Esophagus (tissue), 2 donors: ENCODE measurements at regions not wholly inside any gene's neighbourhood (a gene's known extent, or its start where the extent isn't known, plus 50 kb on each side); places are given as distances from the start of the nearest gene placed in this dataset.
A peak's percentile ranks its signal among the peaks of the same experiment; 100 is the strongest.

Source experiments
- H3K27ac ChIP-seq, 2 donors: one replicate each; pipeline ENCODE4 v1.5.1; 2013; ENCODE audit warnings: low read depth in 2 of 2, mild to moderate bottlenecking in 2 of 2, inconsistent platforms in 1 of 2, low read length in 1 of 2, moderate library complexity in 1 of 2
- H3K27me3 ChIP-seq, 2 donors: one replicate each; pipeline ENCODE4 v1.6.1; 2013; ENCODE audit warnings: low read length in 2 of 2, control low read depth in 1 of 2, mild to moderate bottlenecking in 1 of 2; ENCODE audit not compliant: insufficient read depth in 2 of 2, control insufficient read depth in 1 of 2
- H3K36me3 ChIP-seq, 2 donors: one replicate each; pipeline ENCODE4 v1.6.1; 2013; ENCODE audit warnings: low read length in 1 of 2; ENCODE audit not compliant: control insufficient read depth in 2 of 2, insufficient read depth in 2 of 2
- H3K4me1 ChIP-seq, 2 donors: one replicate each; pipeline ENCODE4 v1.6.1; 2013; ENCODE audit warnings: low read length in 1 of 2; ENCODE audit not compliant: control insufficient read depth in 2 of 2, insufficient read depth in 2 of 2
- H3K4me3 ChIP-seq, 2 donors: one replicate each; pipeline ENCODE4 v1.5.1; 2013; ENCODE audit warnings: low read length in 2 of 2, mild to moderate bottlenecking in 2 of 2, low read depth in 1 of 2, moderate library complexity in 1 of 2
- H3K9me3 ChIP-seq, 2 donors: one replicate each; pipeline ENCODE4 v1.6.1; 2013; ENCODE audit warnings: mild to moderate bottlenecking in 2 of 2, low read depth in 1 of 2, low read length in 1 of 2, moderate library complexity in 1 of 2; ENCODE audit not compliant: control insufficient read depth in 2 of 2, insufficient read depth in 1 of 2
- WGBS, 2 donors: extraction: QIAGEN DNeasy Blood & Tissue Kit; methylation state at CpG; one replicate each; pipeline ENCODE4 v1.1.7; 2013; 5-methylcytosine and 5-hydroxymethylcytosine counted together
- donor health status: healthy with polysubstance abuse.
- donor health status: Bipolar disorder and iron deficiency.

GRCh38 chr6:51494342-51494741 is 593.1 kb downstream of the PKHD1 start:
- Histone ChIP-seq H3K27me3 (no peaks in the 10 kb centered on the region), H3K4me1 (peaks cover 3 to 8% of the 10 kb centered on the region in 2 donors), H3K4me3 (no peak overlapping the region), H3K36me3 (no peaks in the 10 kb centered on the region), H3K9me3 (peaks cover 0 to 2% of the 10 kb centered on the region in 2 donors), H3K27ac (peak overlapping the region in 1 of 2 donors; percentile 59)
- 58 to 67% methylated on average over 5 of the region's 5 CpGs for WGBS, 2 donors

- H3K27ac ChIP-seq: peak overlapping the region; percentile 5 to 46
- H3K4me1 ChIP-seq: peaks cover 3 to 8% of the 10 kb centered on the region in 2 donors
- peaks cover 0 to 2% of the 10 kb centered on the region in 2 donors for H3K9me3 ChIP-seq
- WGBS, 2 donors: 22 to 32% methylated on average over 4 of the region's 4 CpGs
- H3K36me3 ChIP-seq: no peaks in the 10 kb centered on the region
- H3K27me3 ChIP-seq: no peaks in the 10 kb centered on the region
- H3K4me3 ChIP-seq: no peak overlapping the region
Measured at GRCh38 chr6:51495096-51495495, 592.3 kb downstream of the PKHD1 start.

GRCh38 chr6:51495610-51496396 is 591.6 kb downstream of the PKHD1 start:
- no peaks in the 10 kb centered on the region for H3K36me3 ChIP-seq
- peaks cover 0 to 2% of the 10 kb centered on the region in 2 donors for H3K9me3 ChIP-seq
- H3K4me1 ChIP-seq: peaks cover 3 to 8% of the 10 kb centered on the region in 2 donors
- H3K4me3 ChIP-seq: no peak overlapping the region
- H3K27me3 ChIP-seq: no peaks in the 10 kb centered on the region
- no peak overlapping the region for H3K27ac ChIP-seq
- WGBS, 2 donors: 50 to 71% methylated on average over 3 of the region's 3 CpGs

- Histone ChIP-seq H3K9me3 (peaks cover 0 to 2% of the 10 kb centered on the region in 2 donors), H3K27ac (no peak overlapping the region), H3K4me1 (no peaks in the 10 kb centered on the region), H3K4me3 (no peak overlapping the region), H3K36me3 (no peaks in the 10 kb centered on the region), H3K27me3 (no peaks in the 10 kb centered on the region)
- WGBS, 2 donors: 61 to 71% methylated on average over 1 of the region's 1 CpG
Measured at GRCh38 chr6:51502996-51503395, 584.4 kb downstream of the PKHD1 start.

- Histone ChIP-seq H3K27me3 (no peaks in the 10 kb centered on the region), H3K9me3 (no peaks in the 10 kb centered on the region), H3K27ac (no peak overlapping the region), H3K4me1 (no peaks in the 10 kb centered on the region), H3K36me3 (no peaks in the 10 kb centered on the region), H3K4me3 (no peak overlapping the region)
Measured at GRCh38 chr6:51505434-51505833, 582.0 kb downstream of the PKHD1 start.

- Histone ChIP-seq H3K9me3 (no peaks in the 10 kb centered on the region), H3K27ac (no peak overlapping the region), H3K4me3 (no peak overlapping the region), H3K27me3 (no peaks in the 10 kb centered on the region), H3K36me3 (no peaks in the 10 kb centered on the region), H3K4me1 (no peaks in the 10 kb centered on the region)
- WGBS, 2 donors: 87 to 88% methylated on average over 5 of the region's 5 CpGs
Measured at GRCh38 chr6:51509597-51509996, 577.8 kb downstream of the PKHD1 start.

- no peak overlapping the region for H3K27ac ChIP-seq
- no peaks in the 10 kb centered on the region for H3K4me1 ChIP-seq
- no peaks in the 10 kb centered on the region for H3K36me3 ChIP-seq
- no peak overlapping the region for H3K4me3 ChIP-seq
- H3K9me3 ChIP-seq: no peaks in the 10 kb centered on the region
- H3K27me3 ChIP-seq: no peaks in the 10 kb centered on the region
Measured at GRCh38 chr6:51511081-51511480, 576.3 kb downstream of the PKHD1 start.

GRCh38 chr6:51513891-51514747 is 573.3 kb downstream of the PKHD1 start:
- Histone ChIP-seq H3K4me3 (no peak overlapping the region), H3K27me3 (no peaks in the 10 kb centered on the region), H3K4me1 (no peaks in the 10 kb centered on the region), H3K36me3 (no peaks in the 10 kb centered on the region), H3K27ac (peak overlapping the region; percentile 40 to 71), H3K9me3 (no peaks in the 10 kb centered on the region)
- 48 to 53% methylated on average over 13 of the region's 13 CpGs for WGBS, 2 donors

GRCh38 chr6:51514748-51515402 is 572.5 kb downstream of the PKHD1 start:
- no peaks in the 10 kb centered on the region for H3K36me3 ChIP-seq
- H3K9me3 ChIP-seq: no peaks in the 10 kb centered on the region
- peak overlapping the region in 1 of 2 donors; percentile 68 for H3K27ac ChIP-seq
- H3K4me3 ChIP-seq: no peak overlapping the region
- no peaks in the 10 kb centered on the region for H3K4me1 ChIP-seq
- H3K27me3 ChIP-seq: no peaks in the 10 kb centered on the region
- 15 to 37% methylated on average over 1 of the region's 1 CpG for WGBS, 2 donors
